Immature natural killer cell (primary cell): ENCODE measurements at regions not wholly inside any gene's neighbourhood (a gene's known extent, or its start where the extent isn't known, plus 50 kb on each side); places are given as distances from the start of the nearest gene placed in this dataset.
"Not testable (repeated sequence)": the region's sequence is repeated elsewhere in the genome, so short reads cannot be mapped to it uniquely, and the experiment has no call there.

Experiments
- DNase-seq, 3 donors: peaks; one replicate each; pipeline ENCODE4 v3.0.0; 2022; ENCODE audit warnings: mixed read lengths in 1 of 3
- H3K27ac Mint-ChIP-seq, 6 donors: one replicate each; pipeline ENCODE4 v1.8.0; 2020; ENCODE audit warnings: mixed read lengths in 6 of 6, mild to moderate bottlenecking in 5 of 6, inconsistent platforms in 4 of 6, moderate library complexity in 3 of 6
- H3K27me3 Mint-ChIP-seq, 3 donors: one replicate each; pipeline ENCODE4 v1.8.0; 2020 to 2021; ENCODE audit warnings: low read depth in 3 of 3, mild to moderate bottlenecking in 3 of 3, mixed read lengths in 3 of 3, moderate library complexity in 3 of 3, inconsistent platforms in 1 of 3
- H3K36me3 Mint-ChIP-seq, 3 donors: one replicate each; pipeline ENCODE4 v1.8.0; 2020; ENCODE audit warnings: mixed read lengths in 3 of 3, inconsistent platforms in 2 of 3, mild to moderate bottlenecking in 2 of 3
- H3K4me1 Mint-ChIP-seq, 2 donors: one replicate each; pipeline ENCODE4 v1.8.0; 2020; ENCODE audit warnings: inconsistent platforms in 2 of 2, mild to moderate bottlenecking in 2 of 2, mixed read lengths in 2 of 2, moderate library complexity in 1 of 2
- H3K4me3 Mint-ChIP-seq, 5 donors: one replicate each; pipeline ENCODE4 v1.8.0; 2020; ENCODE audit warnings: mild to moderate bottlenecking in 5 of 5, mixed read lengths in 5 of 5, inconsistent platforms in 3 of 5, moderate library complexity in 3 of 5
- H3K9me3 Mint-ChIP-seq, 6 donors: one replicate each; pipeline ENCODE4 v1.8.0; 2020; ENCODE audit warnings: mild to moderate bottlenecking in 6 of 6, mixed read lengths in 6 of 6, inconsistent platforms in 4 of 6, moderate library complexity in 3 of 6

- H3K4me1 Mint-ChIP-seq, result no peaks in the 10 kb centered on the region
- H3K4me3 Mint-ChIP-seq, result no peak overlapping the region
- H3K27me3 Mint-ChIP-seq, result peaks cover 0 to 3% (median 2%) of the 10 kb centered on the region in 3 donors
- no peak for DNase-seq
- H3K36me3 Mint-ChIP-seq, result no peaks in the 10 kb centered on the region
- no peak overlapping the region for H3K27ac Mint-ChIP-seq
- H3K9me3 Mint-ChIP-seq, result no peaks in the 10 kb centered on the region
Observed at GRCh38 chr14:23725528-23725927, 89.4 kb downstream of the DHRS2 start.

- peaks cover 0 to 3% (median 2%) of the 10 kb centered on the region in 3 donors for H3K27me3 Mint-ChIP-seq
- no peaks in the 10 kb centered on the region for H3K9me3 Mint-ChIP-seq
- DNase-seq, result no peak
- H3K4me1 Mint-ChIP-seq, result no peaks in the 10 kb centered on the region
- H3K4me3 Mint-ChIP-seq, result no peak overlapping the region
- H3K36me3 Mint-ChIP-seq, result no peaks in the 10 kb centered on the region
- no peak overlapping the region for H3K27ac Mint-ChIP-seq
Observed at GRCh38 chr14:23725980-23726710, 90.0 kb downstream of the DHRS2 start.

DNA sequence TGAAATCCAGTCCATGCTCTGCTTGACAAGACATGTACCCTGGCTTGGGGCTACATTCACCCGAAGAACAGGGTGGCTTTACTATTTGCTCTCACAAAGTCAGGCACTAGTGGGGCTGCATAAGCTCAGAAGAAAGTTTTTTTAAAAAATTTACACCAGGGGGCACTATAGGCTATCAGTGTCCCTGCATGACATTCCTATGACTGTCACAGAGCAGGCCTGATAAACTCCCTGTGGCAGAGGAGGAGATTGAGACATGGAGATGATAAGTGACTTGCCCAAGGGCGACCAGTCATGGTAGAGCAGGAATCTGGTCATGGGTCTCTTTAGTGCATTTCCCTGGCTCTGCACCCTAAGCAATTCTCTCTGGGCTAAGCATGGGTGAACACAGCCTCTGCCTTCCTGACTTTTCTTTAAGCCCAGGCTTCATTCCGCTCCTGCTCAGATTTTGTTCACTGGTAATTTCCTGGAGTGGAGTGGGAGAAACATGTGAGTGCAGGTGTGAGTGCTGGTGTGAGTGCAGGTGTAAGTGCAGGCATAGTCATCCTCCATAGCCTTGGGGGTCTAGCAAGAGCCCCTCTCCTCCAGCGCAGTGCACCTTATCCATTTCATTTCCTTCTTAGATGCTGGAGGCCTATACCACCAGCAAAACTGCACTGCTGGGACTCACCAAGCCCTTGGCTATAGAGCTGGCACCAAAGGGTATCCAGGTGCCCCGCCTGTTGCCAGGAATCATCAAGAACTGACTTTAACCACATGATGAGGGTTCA, 91.6 kb downstream of the DHRS2 start:
- Mint-ChIP-seq H3K27me3 (peaks cover 2 to 3% (median 2%) of the 10 kb centered on the region in 3 donors), H3K9me3 (no peaks in the 10 kb centered on the region), H3K36me3 (no peaks in the 10 kb centered on the region), H3K4me3 (no peak overlapping the region), H3K4me1 (no peaks in the 10 kb centered on the region), H3K27ac (no peak overlapping the region)
- no peak for DNase-seq

- H3K9me3 Mint-ChIP-seq, result no peaks in the 10 kb centered on the region
- DNase-seq, result no peak
- no peaks in the 10 kb centered on the region for H3K36me3 Mint-ChIP-seq
- H3K4me3 Mint-ChIP-seq, result no peak overlapping the region
- peaks cover 2 to 7% (median 6%) of the 10 kb centered on the region in 3 donors for H3K27me3 Mint-ChIP-seq
- no peak overlapping the region for H3K27ac Mint-ChIP-seq
- H3K4me1 Mint-ChIP-seq, result no peaks in the 10 kb centered on the region
Observed at GRCh38 chr14:23728791-23729190, 92.6 kb downstream of the DHRS2 start.

DNA sequence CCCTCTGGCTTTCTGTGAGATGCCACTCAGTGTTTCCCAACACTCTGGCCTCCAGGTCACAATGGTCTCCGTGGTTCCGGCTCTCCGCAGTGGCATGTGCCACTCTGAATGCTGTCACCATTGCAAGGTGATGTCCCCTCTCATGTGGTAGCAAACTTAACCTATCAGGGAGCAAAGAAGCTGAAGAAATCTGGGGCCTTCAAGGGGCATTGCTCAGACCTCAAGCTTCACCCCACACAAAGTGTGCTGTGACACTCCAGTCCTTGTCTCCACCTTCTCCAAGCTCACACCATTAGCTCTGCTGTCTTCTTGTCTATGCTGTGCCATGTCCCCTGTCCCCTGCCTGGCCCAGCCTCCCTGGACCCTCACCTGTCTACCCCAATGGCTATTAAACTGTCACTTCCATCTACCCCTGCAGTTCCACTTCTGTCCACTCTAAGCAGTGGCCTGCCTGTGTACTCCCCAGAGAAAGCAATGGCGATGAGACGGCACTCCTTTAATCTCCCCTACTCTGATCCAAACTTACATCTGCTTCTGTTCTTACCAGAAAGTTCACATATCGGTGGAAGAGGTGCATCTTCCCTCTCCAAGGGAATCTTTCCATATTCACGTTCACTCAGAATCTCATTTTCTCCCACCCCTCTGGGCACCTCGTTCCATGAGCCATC, 93.7 kb downstream of the DHRS2 start:
- no peaks in the 10 kb centered on the region for H3K4me1 Mint-ChIP-seq
- DNase-seq, result no peak
- no peaks in the 10 kb centered on the region for H3K9me3 Mint-ChIP-seq
- H3K27ac Mint-ChIP-seq, result no peak overlapping the region
- peaks cover 2 to 11% (median 7%) of the 10 kb centered on the region in 3 donors for H3K27me3 Mint-ChIP-seq
- no peak overlapping the region for H3K4me3 Mint-ChIP-seq
- no peaks in the 10 kb centered on the region for H3K36me3 Mint-ChIP-seq

- no peaks in the 10 kb centered on the region for H3K4me1 Mint-ChIP-seq
- H3K4me3 Mint-ChIP-seq, result no peak overlapping the region
- H3K9me3 Mint-ChIP-seq, result peaks cover 0 to 8% (median 3%) of the 10 kb centered on the region in 6 donors
- peaks cover 2 to 11% (median 5%) of the 10 kb centered on the region in 3 donors for H3K27me3 Mint-ChIP-seq
- peaks cover 0 to 3% (median 3%) of the 10 kb centered on the region in 3 donors for H3K36me3 Mint-ChIP-seq
- no peak overlapping the region for H3K27ac Mint-ChIP-seq
- no peak for DNase-seq
Observed at GRCh38 chr14:23735394-23735793, 99.2 kb downstream of the DHRS2 start.

- not testable (repeated sequence) for DNase-seq, H3K4me3 Mint-ChIP-seq, H3K27ac Mint-ChIP-seq, H3K4me1 Mint-ChIP-seq, H3K9me3 Mint-ChIP-seq, H3K36me3 Mint-ChIP-seq, H3K27me3 Mint-ChIP-seq
Observed at GRCh38 chr14:23744368-23744767, 108.2 kb downstream of the DHRS2 start.

- DNase-seq, result no peak
- peaks cover 0 to 5% of the 10 kb centered on the region in 2 donors for H3K4me1 Mint-ChIP-seq
- no peak overlapping the region for H3K27ac Mint-ChIP-seq
- peaks cover 2 to 6% (median 6%) of the 10 kb centered on the region in 3 donors for H3K27me3 Mint-ChIP-seq
- no peaks in the 10 kb centered on the region for H3K9me3 Mint-ChIP-seq
- no peak overlapping the region for H3K4me3 Mint-ChIP-seq
- H3K36me3 Mint-ChIP-seq, result no peaks in the 10 kb centered on the region
Observed at GRCh38 chr14:23750357-23750756, 114.2 kb downstream of the DHRS2 start.

DNA sequence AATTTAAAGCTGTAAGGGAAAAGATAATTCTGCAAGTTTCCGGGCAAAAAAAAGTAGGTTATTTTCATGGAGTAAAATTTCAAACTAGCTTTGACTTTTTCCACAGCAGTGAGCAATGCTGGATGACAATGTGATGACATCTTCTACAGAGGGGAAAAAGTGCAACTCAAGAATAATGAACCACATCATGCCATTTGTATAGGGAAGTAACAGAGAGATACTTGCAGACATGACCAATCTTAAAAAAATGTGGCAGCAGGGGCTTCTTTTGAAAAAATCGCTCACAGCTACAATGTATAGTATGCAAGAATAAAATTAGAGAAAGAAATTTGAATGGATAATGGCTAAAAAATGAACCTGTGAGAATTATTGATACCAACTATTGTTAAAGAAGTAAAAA, 115.5 kb downstream of the DHRS2 start:
- H3K36me3 Mint-ChIP-seq, result no peaks in the 10 kb centered on the region
- H3K27ac Mint-ChIP-seq, result peak overlapping the region in 1 of 6 donors; percentile 26
- H3K9me3 Mint-ChIP-seq, result no peaks in the 10 kb centered on the region
- H3K4me1 Mint-ChIP-seq, result peaks cover 0 to under 1% of the 10 kb centered on the region in 2 donors
- DNase-seq, result no peak
- H3K27me3 Mint-ChIP-seq, result peaks cover 5 to 8% (median 8%) of the 10 kb centered on the region in 3 donors
- H3K4me3 Mint-ChIP-seq, result no peak overlapping the region

GRCh38 chr14:23763394-23763793, 127.2 kb downstream of the DHRS2 start:
- no peak overlapping the region for H3K27ac Mint-ChIP-seq
- H3K4me1 Mint-ChIP-seq, result no peaks in the 10 kb centered on the region
- H3K36me3 Mint-ChIP-seq, result no peaks in the 10 kb centered on the region
- H3K27me3 Mint-ChIP-seq, result peaks cover 2 to 8% (median 7%) of the 10 kb centered on the region in 3 donors
- no peak overlapping the region for H3K4me3 Mint-ChIP-seq
- H3K9me3 Mint-ChIP-seq, result no peaks in the 10 kb centered on the region
- DNase-seq, result no peak

DNA sequence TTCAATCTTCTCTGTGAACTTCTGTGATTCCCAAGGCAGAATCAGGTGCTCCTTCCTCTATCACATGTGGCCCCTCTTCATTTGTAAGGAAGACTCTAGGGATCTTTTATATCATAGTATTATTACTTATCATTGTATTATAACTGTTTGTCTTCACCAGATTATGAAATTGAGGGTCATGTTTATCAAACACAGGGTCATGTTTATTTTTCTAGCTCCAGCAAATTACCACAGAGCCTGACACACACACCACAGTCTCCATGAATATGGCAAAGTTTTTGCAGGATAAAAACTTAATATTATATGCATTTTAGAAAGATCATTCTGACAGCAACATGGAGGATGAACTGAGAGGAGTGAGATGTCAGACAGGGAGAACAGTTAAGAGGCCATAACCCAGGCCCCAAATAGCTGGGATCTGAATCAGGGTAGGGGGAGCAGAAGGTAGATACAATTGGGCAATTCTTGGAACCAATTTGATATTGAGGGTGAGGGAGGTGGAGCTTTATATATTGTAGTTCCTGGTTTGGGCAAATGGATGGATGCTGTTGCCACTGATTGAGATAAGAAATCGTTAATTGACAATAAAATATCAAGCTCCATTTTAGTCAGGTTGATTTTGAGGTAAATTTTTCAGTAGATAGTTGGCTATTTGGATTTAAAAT, 130.7 kb downstream of the DHRS2 start:
- H3K9me3 Mint-ChIP-seq, result no peaks in the 10 kb centered on the region
- H3K36me3 Mint-ChIP-seq, result no peaks in the 10 kb centered on the region
- no peak overlapping the region for H3K27ac Mint-ChIP-seq
- no peak overlapping the region for H3K4me3 Mint-ChIP-seq
- H3K4me1 Mint-ChIP-seq, result no peaks in the 10 kb centered on the region
- no peak for DNase-seq
- H3K27me3 Mint-ChIP-seq, result peaks cover 0 to 8% (median 2%) of the 10 kb centered on the region in 3 donors

GRCh38 chr14:23769221-23769728, 133.1 kb downstream of the DHRS2 start:
- H3K27me3 Mint-ChIP-seq, DNase-seq, H3K36me3 Mint-ChIP-seq, H3K4me1 Mint-ChIP-seq, H3K9me3 Mint-ChIP-seq, H3K4me3 Mint-ChIP-seq, H3K27ac Mint-ChIP-seq: not testable (repeated sequence)

GRCh38 chr14:23773981-23774380, 137.8 kb downstream of the DHRS2 start:
- peaks cover 0 to 9% (median 2%) of the 10 kb centered on the region in 3 donors for H3K27me3 Mint-ChIP-seq
- no peaks in the 10 kb centered on the region for H3K4me1 Mint-ChIP-seq
- H3K4me3 Mint-ChIP-seq, result no peak overlapping the region
- DNase-seq, result no peak
- H3K27ac Mint-ChIP-seq, result no peak overlapping the region
- peaks cover 0 to 1% (median 0%) of the 10 kb centered on the region in 6 donors for H3K9me3 Mint-ChIP-seq
- no peaks in the 10 kb centered on the region for H3K36me3 Mint-ChIP-seq
